Activated CD4-positive, CD25-positive, alpha-beta regulatory T cell treated with anti-CD3 and anti-CD28 coated beads, Interleukin-2, amount 50 U/mL, for 16 hours (primary cell): ENCODE measurements at regions not wholly inside any gene's neighbourhood (a gene's known extent, or its start where the extent isn't known, plus 50 kb on each side); places are given as distances from the start of the nearest gene placed in this dataset.
"Not testable (repeated sequence)": the region's sequence is repeated elsewhere in the genome, so short reads cannot be mapped to it uniquely, and the experiment has no call there.

Experiments
- DNase-seq: peaks from one replicate; pipeline ENCODE4 v3.0.0-alpha.2; 2020; ENCODE audit warnings: low read depth, low spot score

DNA sequence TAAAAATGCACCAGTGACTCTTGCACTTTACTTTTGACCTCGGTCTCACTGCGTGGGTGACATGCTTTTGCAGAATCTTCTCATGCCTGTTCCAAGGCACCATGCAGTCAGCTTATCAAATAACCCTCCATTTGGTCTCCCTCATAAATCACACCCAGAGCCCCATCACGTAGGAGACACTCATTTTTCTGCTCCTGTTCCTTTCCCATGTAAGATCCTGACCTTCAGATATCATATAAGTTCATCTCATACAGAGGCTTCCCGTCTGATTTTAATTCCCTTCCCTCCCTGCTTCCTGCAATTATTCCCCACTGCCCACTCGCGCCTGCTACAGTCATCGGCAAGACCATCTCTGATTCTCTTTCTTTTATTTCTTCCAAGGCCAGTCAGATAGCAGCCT, 1226.3 kb upstream of the AUTS2 start:
- no peak for DNase-seq

GRCh38 chr7:68376131-68376661, 1222.1 kb upstream of the AUTS2 start:
- DNase-seq: no peak

- DNase-seq: no peak
These were observed 1216.5 kb upstream of the AUTS2 start for GRCh38 chr7:68381731-68382130.

DNA sequence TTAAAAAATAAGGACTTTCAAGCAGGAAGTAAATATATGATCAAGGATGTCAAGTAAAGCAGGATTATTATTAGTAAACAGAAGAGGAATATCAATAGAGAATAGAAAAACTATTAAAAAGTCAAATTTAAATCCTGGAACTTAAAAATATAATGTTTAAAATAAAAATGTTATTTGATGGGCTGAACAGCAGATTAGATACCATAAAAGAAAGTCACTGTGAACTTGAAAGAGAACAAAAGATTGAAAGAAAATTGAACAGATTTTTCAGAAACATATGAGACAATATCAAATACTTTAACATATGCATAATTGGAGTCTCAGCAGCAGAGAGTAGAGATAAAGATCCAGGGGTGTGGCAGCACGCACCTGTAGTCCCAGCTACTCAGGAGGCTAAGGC, 1213.7 kb upstream of the AUTS2 start:
- no peak for DNase-seq

GRCh38 chr7:68393051-68393450, 1205.2 kb upstream of the AUTS2 start:
- no peak for DNase-seq

DNA sequence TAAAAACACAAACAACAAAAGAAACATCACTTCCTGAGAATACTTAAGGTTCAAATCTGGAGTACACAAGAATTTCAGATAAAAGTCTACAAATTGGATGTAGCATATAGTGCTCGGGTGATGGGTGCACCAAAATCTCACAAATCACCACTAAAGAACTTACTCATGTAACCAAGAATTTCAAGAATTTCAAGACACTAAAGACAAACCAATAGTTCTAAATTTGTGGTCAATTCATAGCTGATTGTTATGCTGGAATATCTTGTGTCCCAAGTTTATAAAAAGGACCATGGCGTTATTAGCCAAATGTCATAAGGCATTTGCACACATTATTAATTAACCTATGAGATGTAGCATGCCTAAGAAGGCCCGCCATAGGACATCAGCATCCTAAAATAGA, 1204.1 kb upstream of the AUTS2 start:
- DNase-seq: no peak

DNA sequence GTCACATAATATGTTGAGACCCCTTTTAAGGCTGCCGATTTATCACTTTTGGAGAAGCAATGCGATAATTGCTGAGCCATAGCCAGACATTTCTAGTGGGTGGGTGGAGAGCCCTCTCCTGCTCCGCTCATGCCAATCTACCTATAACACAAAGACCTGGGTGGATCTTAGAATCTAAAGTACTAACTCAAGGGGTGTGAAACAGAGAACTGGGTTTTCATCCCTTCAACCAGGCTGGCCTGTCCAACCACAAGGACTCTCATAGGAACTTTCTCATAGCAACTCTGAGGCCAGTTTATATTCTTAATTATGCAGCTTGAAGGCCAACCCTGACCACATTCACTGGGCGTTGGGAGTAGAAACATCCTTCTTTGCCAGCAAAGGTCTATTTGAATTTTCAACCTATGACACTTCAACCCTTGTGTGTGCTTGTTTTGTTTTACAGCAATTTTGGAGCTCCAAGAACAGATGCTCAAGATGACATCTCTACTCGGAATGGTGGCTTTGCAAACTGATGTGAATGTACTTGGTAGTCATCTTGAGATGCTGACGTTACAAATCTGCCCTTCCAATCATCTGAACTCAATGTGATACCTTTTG, 1198.2 kb upstream of the AUTS2 start:
- no peak for DNase-seq

DNA sequence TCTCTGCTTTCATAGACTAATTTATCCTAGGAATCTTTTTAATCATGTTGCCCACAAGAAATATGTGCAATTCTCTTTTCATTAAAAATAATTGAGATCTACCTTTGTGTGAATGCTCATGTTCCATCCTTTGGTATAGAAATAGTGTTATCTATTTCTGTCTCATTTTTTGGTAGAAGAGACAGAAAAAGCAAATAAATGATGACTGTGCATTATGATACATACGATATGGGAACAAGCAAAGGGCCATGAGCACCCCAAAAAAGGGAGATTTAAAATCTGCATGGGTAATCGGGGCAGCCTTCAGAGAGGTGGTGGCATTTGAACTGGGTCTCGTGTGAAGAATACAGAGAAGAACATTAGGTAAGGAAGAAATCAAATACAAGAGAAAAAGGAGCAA, 1197.5 kb upstream of the AUTS2 start:
- no peak for DNase-seq

DNA sequence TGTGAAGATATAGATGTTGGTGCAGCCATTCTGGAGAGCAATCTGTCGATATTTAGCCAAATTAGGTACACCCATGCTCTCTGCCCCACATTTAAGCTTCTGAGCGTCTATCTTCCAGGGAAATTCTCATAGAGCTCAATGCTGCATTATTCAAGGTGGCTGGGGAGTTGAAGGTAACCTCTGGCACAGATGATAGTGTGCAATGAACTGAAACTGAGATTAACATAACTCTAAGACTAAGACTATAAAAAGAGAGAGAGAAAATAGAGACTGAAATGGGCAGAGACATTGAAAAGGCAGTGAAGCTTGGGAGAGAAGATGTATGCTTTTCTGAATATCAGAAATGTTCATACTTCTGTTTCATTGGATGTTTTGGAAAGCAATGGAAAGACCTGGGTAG, 1197.0 kb upstream of the AUTS2 start:
- no peak for DNase-seq

GRCh38 chr7:68406480-68406879, 1191.8 kb upstream of the AUTS2 start:
- DNase-seq: no peak

- DNase-seq: no peak
These were observed 1190.8 kb upstream of the AUTS2 start for GRCh38 chr7:68407460-68407859.

DNA sequence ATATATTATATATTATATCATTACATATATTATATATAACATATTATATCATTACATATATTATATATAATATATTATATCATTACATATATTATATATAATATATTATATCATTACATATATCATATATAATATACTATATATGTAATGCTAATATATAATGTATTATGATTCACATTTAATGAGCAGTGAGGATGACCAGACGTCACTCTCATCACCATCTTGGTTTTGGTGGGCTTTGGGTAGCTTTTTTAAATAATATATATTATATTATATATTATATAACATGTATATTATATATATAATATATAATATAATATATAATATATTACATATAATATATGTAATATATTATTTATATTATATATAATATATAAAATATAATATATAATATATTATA, 1189.4 kb upstream of the AUTS2 start:
- no peak for DNase-seq

DNA sequence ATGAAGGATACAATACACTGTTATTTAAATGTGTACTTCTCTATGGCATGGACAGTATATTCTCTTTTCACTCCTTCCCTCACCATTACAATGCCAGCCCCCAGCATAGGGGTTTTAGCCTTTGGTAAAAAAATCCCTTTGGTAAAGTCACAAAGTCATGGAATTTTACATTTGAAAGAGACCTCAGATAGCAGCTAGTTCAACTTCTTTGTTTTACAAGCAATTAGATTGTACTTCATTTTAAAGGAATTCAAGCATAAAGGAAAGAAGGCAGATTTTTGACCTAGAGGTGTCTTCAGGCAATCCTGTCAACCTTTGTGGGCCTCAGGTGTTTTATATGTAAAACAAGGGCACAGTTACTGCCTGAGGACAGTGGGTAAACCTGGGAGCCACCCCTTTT, 1188.4 kb upstream of the AUTS2 start:
- DNase-seq: no peak

- DNase-seq: not testable (repeated sequence)
These were observed 1187.6 kb upstream of the AUTS2 start for GRCh38 chr7:68410693-68411092.

GRCh38 chr7:68411742-68412141, 1186.5 kb upstream of the AUTS2 start:
- DNase-seq: no peak

- DNase-seq: no peak
These were observed 1183.4 kb upstream of the AUTS2 start for GRCh38 chr7:68414631-68415425.

GRCh38 chr7:68417002-68417401, 1181.3 kb upstream of the AUTS2 start:
- no peak for DNase-seq

DNA sequence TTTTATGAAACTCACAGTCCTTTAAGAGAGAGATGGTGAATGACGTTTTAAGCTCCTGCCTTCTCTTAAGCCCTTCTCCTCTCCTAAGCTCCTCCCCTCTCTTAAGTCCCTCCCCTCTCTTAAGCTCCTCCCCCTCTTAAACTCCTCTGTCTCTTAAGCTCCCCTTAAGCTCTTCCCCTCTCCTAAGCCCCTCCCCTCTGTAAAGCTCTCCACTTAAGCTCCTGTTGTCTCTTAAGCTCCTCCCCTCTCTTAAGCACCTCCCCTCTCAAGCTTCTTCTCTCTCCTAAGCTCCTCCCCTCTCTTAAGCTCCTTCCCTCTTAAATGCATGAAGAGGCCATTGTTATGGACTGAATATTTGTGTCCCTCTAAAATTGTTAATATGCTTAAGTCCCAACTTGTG, 1180.6 kb upstream of the AUTS2 start:
- no peak for DNase-seq

DNA sequence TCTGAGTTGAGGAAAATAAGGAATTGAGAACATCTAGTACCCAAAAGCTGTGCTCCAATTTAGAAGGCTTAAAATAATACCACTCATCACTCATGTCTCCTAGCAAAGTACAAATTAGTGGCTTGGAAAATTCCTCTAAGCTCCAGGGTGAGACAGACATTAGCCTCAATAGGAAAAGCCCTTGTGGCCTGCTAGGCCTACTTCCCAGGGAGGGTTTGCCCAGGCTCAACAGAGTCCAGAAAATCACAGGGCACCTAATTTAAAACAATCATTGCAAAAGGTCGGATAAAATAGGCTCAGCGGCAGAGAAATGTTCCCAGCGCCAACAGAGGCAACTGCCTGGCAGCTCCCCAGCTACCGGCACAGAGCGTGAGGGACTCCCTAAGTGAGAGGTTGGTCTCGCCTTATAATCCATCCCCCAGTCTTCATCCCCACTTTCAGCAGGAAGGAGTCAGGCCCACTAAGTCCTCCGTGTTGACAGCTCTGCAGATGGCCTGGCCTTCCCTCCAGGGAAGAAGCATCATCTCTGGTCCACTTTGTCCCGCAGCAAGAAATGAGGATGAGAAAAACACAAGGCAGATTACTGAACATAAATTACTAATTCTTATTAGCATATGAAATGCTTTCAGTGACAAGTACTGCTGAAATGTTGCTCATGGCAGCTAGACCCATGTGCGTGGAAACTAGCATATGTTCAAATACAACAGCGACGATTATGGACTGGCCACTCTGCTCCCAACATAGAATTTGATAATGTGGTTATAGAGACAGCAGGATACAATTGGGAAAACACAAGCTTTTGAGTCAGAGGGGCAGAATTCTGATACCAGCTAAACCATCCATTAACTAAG, 1177.7 kb upstream of the AUTS2 start:
- DNase-seq: no peak

GRCh38 chr7:68421712-68422111, 1176.6 kb upstream of the AUTS2 start:
- no peak for DNase-seq

GRCh38 chr7:68422281-68422680, 1176.0 kb upstream of the AUTS2 start:
- DNase-seq: no peak

DNA sequence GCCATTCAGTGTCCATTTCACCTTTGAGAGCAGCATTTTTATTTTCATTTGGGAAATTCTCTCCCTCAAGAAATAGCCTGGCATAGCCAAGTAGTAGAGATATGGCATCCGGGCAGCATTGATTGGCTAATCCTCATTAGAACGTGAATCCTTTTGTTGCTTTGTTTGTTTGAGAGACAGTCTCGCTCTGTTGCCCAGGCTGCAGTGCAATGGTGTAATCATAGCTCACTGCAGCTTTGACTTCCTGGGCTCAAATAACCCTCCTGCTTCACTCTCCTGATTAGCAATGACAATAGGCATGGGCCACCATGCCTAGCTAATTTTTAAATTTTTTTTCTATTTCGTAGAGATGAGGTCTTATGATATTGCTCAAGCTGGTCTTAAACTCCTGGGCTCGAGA, 1174.9 kb upstream of the AUTS2 start:
- DNase-seq: no peak
